Osteoblast (primary cell): ENCODE measurements at regions not wholly inside any gene's neighbourhood (a gene's known extent, or its start where the extent isn't known, plus 50 kb on each side); places are given as distances from the start of the nearest gene placed in this dataset.

Source experiments
- DNase-seq: peaks from one replicate; pipeline ENCODE4 v3.0.0; 2011; ENCODE audit warnings: low spot score, mixed read lengths; ENCODE audit not compliant: insufficient read length; ENCODE audit errors: missing footprints
- H2AFZ ChIP-seq: 2 replicates; pipeline ENCODE4 v1.6.0; 2011; ENCODE audit warnings: mild to moderate bottlenecking, low read length
- H3K27ac ChIP-seq: 2 replicates; pipeline ENCODE4 v1.5.1; 2011; ENCODE audit warnings: mild to moderate bottlenecking, low read depth, low read length, moderate library complexity
- H3K27me3 ChIP-seq: 2 replicates; pipeline ENCODE4 v1.6.0; 2012; ENCODE audit warnings: mild to moderate bottlenecking, control low read depth, inconsistent platforms, low read length, moderate library complexity; ENCODE audit not compliant: insufficient read depth
- H3K36me3 ChIP-seq: 2 replicates; pipeline ENCODE4 v1.5.1; 2011; ENCODE audit warnings: mild to moderate bottlenecking, low read length, control low read depth, moderate library complexity; ENCODE audit not compliant: insufficient read depth
- H3K4me1 ChIP-seq: 2 replicates; pipeline ENCODE4 v1.5.1; 2011; ENCODE audit warnings: mild to moderate bottlenecking, low read length, control low read depth, moderate library complexity; ENCODE audit not compliant: insufficient read depth
- H3K4me2 ChIP-seq: 2 replicates; pipeline ENCODE4 v1.6.0; 2011; ENCODE audit warnings: mild to moderate bottlenecking, low read length; ENCODE audit not compliant: insufficient read depth
- H3K4me3 ChIP-seq: fragments of 200-600 bp; sonication (generic); 3 replicates; pipeline ENCODE4 v1.5.1; 2012; ENCODE audit warnings: mild to moderate bottlenecking, low read length, inconsistent platforms; ENCODE audit not compliant: insufficient read depth
- H3K79me2 ChIP-seq: 2 replicates; pipeline ENCODE4 v1.6.0; 2012; ENCODE audit warnings: mild to moderate bottlenecking, low read length, control low read depth, inconsistent platforms; ENCODE audit not compliant: insufficient read depth
- H3K9me3 ChIP-seq: 2 replicates; pipeline ENCODE4 v1.5.1; 2011; ENCODE audit warnings: low read depth, low read length, control low read depth
- H4K20me1 ChIP-seq: 2 replicates; pipeline ENCODE4 v1.6.0; 2012; ENCODE audit warnings: mild to moderate bottlenecking, low read length, control low read depth; ENCODE audit not compliant: insufficient read depth
- TF ChIP-seq, protein P1 (sequence below): IDR thresholded peaks from 2 replicates; pipeline ENCODE4 v1.5.1; 2011; ENCODE audit warnings: mild to moderate bottlenecking, low read depth, low read length, moderate library complexity; ENCODE audit errors: extremely low read depth

DNA sequence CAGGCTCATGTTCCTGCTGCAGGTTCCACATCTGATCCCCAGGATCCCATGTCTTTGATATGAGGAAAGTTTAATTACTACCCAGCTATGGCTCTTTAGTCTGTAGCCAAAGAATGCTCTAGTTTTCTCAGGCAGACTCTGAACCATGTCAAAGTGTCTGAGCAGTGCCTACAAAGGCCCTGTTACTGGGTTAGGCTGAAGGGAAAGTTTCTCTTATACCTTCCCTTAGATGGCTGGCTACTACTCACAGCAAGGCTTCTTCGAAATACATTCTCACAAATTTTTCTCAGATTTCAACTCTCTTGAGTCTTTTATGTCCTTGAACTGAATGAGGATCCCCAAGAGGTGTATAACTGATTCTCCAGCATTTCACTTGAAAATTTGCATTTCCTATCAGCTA is 102.4 kb downstream of the NR1D2 start:
- no peaks in the 10 kb centered on the region for H3K79me2 ChIP-seq
- H3K27me3 ChIP-seq: no peaks in the 10 kb centered on the region
- DNase-seq: no peak
- H3K27ac ChIP-seq: peak overlapping the region; percentile 37
- H3K9me3 ChIP-seq: no peaks in the 10 kb centered on the region
- H4K20me1 ChIP-seq: no peaks in the 10 kb centered on the region
- TF ChIP-seq, protein P1, sequence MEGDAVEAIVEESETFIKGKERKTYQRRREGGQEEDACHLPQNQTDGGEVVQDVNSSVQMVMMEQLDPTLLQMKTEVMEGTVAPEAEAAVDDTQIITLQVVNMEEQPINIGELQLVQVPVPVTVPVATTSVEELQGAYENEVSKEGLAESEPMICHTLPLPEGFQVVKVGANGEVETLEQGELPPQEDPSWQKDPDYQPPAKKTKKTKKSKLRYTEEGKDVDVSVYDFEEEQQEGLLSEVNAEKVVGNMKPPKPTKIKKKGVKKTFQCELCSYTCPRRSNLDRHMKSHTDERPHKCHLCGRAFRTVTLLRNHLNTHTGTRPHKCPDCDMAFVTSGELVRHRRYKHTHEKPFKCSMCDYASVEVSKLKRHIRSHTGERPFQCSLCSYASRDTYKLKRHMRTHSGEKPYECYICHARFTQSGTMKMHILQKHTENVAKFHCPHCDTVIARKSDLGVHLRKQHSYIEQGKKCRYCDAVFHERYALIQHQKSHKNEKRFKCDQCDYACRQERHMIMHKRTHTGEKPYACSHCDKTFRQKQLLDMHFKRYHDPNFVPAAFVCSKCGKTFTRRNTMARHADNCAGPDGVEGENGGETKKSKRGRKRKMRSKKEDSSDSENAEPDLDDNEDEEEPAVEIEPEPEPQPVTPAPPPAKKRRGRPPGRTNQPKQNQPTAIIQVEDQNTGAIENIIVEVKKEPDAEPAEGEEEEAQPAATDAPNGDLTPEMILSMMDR: no peak
- peaks cover 16% of the 10 kb centered on the region for H3K4me1 ChIP-seq
- H3K4me2 ChIP-seq: no peak overlapping the region
- no peak overlapping the region for H2AFZ ChIP-seq
- H3K36me3 ChIP-seq: no peaks in the 10 kb centered on the region
- no peak overlapping the region for H3K4me3 ChIP-seq

DNA sequence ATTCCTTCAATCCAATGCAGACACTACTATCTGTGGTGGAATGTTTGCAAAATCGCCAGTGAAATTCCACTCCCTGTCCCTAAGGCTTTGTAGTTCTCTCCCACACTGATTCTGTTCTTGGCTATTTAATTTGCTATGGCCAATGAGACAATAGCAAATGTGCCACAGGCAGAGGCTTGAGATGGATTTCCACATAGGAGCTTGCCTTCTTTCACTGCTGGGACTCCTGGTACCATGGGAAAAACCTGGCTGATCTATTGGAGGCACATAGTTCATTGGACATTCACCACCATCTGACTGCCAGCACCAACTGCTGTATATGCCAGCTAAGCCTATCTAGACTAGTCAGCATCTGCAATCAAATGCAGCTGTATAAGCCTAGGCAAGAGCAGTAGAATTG is 103.8 kb downstream of the NR1D2 start:
- Histone ChIP-seq H3K27me3 (no peaks in the 10 kb centered on the region), H3K4me3 (no peak overlapping the region), H3K4me1 (peaks cover 16% of the 10 kb centered on the region), H3K9me3 (no peaks in the 10 kb centered on the region), H3K27ac (no peak overlapping the region), H3K36me3 (no peaks in the 10 kb centered on the region), H4K20me1 (no peaks in the 10 kb centered on the region), H2AFZ (no peak overlapping the region), H3K79me2 (no peaks in the 10 kb centered on the region), H3K4me2 (no peak overlapping the region)
- no peak for DNase-seq
- TF ChIP-seq, protein P1: no peak

DNA sequence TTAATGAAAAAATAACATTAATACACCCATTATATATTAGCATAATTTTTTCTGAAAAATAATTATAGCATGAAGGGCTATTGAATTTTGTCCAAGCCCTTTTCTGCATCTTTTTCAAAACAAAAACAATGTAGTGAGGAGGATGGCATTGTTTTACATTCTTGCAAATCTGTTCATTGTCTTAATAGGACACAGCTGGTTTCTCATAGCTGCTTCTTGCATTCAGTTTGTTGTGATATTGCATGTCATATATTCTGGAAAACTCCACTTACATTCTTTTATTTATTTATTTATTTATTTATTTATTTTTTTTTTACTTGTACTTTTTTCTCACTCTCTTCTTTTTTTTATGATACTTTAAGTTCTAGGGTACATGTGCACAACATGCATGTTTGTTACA is 107.4 kb downstream of the NR1D2 start:
- Histone ChIP-seq H3K79me2 (no peaks in the 10 kb centered on the region), H2AFZ (no peak overlapping the region), H3K36me3 (no peaks in the 10 kb centered on the region), H3K4me1 (peaks cover 12% of the 10 kb centered on the region), H4K20me1 (no peaks in the 10 kb centered on the region), H3K4me3 (no peak overlapping the region), H3K27me3 (no peaks in the 10 kb centered on the region), H3K9me3 (no peaks in the 10 kb centered on the region), H3K27ac (no peak overlapping the region), H3K4me2 (no peak overlapping the region)
- TF ChIP-seq, protein P1: no peak
- no peak for DNase-seq

DNA sequence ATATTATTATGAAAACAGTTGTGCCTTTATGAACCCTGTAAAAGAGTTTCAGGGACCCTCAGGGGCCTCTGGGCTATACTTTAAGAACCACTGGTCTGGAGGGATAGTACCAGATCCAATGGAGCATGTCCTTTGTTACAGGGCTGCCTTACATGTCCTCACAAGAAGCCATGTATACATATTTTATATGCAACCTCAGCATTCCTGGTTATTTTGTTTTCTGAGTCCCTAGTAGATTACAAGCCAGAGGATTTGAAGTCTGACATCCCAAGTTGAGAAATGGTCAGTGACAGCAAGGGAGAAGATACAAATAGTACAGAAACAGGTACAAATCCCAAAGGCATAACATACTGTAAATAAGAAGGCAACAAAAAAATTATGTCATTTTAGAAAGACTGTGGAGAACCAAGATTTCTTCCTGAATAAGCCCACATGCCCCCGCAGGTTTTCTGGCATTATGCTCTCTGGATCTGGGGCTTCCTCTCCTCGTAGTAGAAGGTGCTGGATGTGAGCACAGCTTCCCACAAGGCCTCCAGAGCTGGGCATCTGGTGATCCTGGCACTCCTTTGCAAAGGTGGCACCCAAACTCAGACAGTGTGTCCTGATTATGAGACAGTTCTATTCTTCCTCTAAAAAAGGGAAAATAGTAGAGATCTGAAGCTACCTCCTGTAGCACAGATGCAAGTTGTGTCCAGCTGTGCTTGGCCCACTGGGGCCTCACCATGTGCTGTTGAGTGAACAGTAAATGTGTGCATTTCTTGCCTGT is 114.0 kb downstream of the NR1D2 start:
- Histone ChIP-seq H3K9me3 (no peaks in the 10 kb centered on the region), H2AFZ (no peak overlapping the region), H3K4me2 (no peak overlapping the region)

More for the DNA sequence above, 114.0 kb downstream of the NR1D2 start:
- H3K36me3 ChIP-seq: no peaks in the 10 kb centered on the region
- H3K27ac ChIP-seq: no peak overlapping the region
- no peaks in the 10 kb centered on the region for H3K79me2 ChIP-seq
- no peak overlapping the region for H3K4me3 ChIP-seq
- TF ChIP-seq, protein P1: no peak
- peaks cover 4% of the 10 kb centered on the region for H3K4me1 ChIP-seq
- H3K27me3 ChIP-seq: no peaks in the 10 kb centered on the region
- no peak for DNase-seq
- H4K20me1 ChIP-seq: no peaks in the 10 kb centered on the region
